Astrocyte (in vitro differentiated cells and primary cell): ENCODE measurements at regions not wholly inside any gene's neighbourhood (a gene's known extent, or its start where the extent isn't known, plus 50 kb on each side); places are given as distances from the start of the nearest gene placed in this dataset.
A peak's percentile ranks its signal among the peaks of the same experiment; 100 is the strongest.

Experiments used
- DNase-seq: peaks from one replicate; pipeline ENCODE4 v3.0.0-alpha.2; 2010; ENCODE audit warnings: low read depth
- FAIRE-seq: peaks from 2 replicates; lab custom pipeline; 2011; peaks lifted over from hg19 to GRCh38; lab: Jason Lieb, UNC
- H2AFZ ChIP-seq: 2 replicates; pipeline ENCODE4 v1.6.0; 2012; ENCODE audit warnings: low read depth, low read length, inconsistent platforms
- H3K27ac ChIP-seq: 2 replicates; pipeline ENCODE4 v1.5.1; 2011; ENCODE audit warnings: low read depth, low read length, inconsistent platforms
- H3K27me3 ChIP-seq: 2 replicates; pipeline ENCODE4 v1.6.0; 2011; ENCODE audit warnings: low read length, inconsistent platforms; ENCODE audit not compliant: insufficient read depth
- H3K36me3 ChIP-seq: 2 replicates; pipeline ENCODE4 v1.5.1; 2011; ENCODE audit warnings: low read length, inconsistent platforms; ENCODE audit not compliant: insufficient read depth
- H3K4me1 ChIP-seq: 2 replicates; pipeline ENCODE4 v1.5.1; 2011; ENCODE audit warnings: low read length, inconsistent platforms; ENCODE audit not compliant: insufficient read depth
- H3K4me2 ChIP-seq: 2 replicates; pipeline ENCODE4 v1.6.0; 2012; ENCODE audit warnings: low read length, inconsistent platforms
- H3K4me3 ChIP-seq: 2 replicates; pipeline ENCODE4 v1.5.1; 2011; ENCODE audit warnings: low read depth, mild to moderate bottlenecking, low read length, inconsistent platforms; ENCODE audit not compliant: insufficient read depth
- H3K79me2 ChIP-seq: 2 replicates; pipeline ENCODE4 v1.6.0; 2012; ENCODE audit warnings: mild to moderate bottlenecking, low read length, inconsistent platforms; ENCODE audit not compliant: insufficient read depth
- H3K9ac ChIP-seq: 2 replicates; pipeline ENCODE4 v1.6.0; 2012; ENCODE audit warnings: mild to moderate bottlenecking, low read length, inconsistent platforms
- H3K9me3 ChIP-seq: 2 replicates; pipeline ENCODE4 v1.5.1; 2012; ENCODE audit warnings: low read depth, mild to moderate bottlenecking, low read length, inconsistent platforms; ENCODE audit not compliant: insufficient read depth
- H4K20me1 ChIP-seq: 2 replicates; pipeline ENCODE4 v1.6.0; 2012; ENCODE audit warnings: low read length, inconsistent platforms; ENCODE audit not compliant: insufficient read depth
- H3K27ac Mint-ChIP-seq: one replicate; pipeline ENCODE4 v1.8.0; 2021; ENCODE audit warnings: mild to moderate bottlenecking, mixed read lengths; ENCODE audit not compliant: unreplicated experiment
- H3K27me3 Mint-ChIP-seq: one replicate; pipeline ENCODE4 v1.8.0; 2021; ENCODE audit warnings: low read depth, mixed read lengths; ENCODE audit not compliant: unreplicated experiment
- H3K36me3 Mint-ChIP-seq: one replicate; pipeline ENCODE4 v1.8.0; 2021; ENCODE audit warnings: low read depth, mixed read lengths; ENCODE audit not compliant: unreplicated experiment
- H3K4me1 Mint-ChIP-seq: one replicate; pipeline ENCODE4 v1.8.0; 2021; ENCODE audit warnings: low read depth, mixed read lengths; ENCODE audit not compliant: unreplicated experiment
- H3K4me3 Mint-ChIP-seq: one replicate; pipeline ENCODE4 v1.8.0; 2021; ENCODE audit warnings: mild to moderate bottlenecking, moderate library complexity, mixed read lengths; ENCODE audit not compliant: unreplicated experiment
- H3K9me3 Mint-ChIP-seq: one replicate; pipeline ENCODE4 v1.8.0; 2021; ENCODE audit warnings: mild to moderate bottlenecking, mixed read lengths; ENCODE audit not compliant: unreplicated experiment
- EZH2 ChIP-seq: IDR thresholded peaks from 2 replicates; pipeline ENCODE4 v1.6.1; 2012; ENCODE audit warnings: mild to moderate bottlenecking, low read length, inconsistent platforms; ENCODE audit not compliant: insufficient read depth
- TF ChIP-seq, protein P1 (sequence below): IDR thresholded peaks from 2 replicates; pipeline ENCODE4 v1.5.1; 2011; ENCODE audit warnings: low read depth, mild to moderate bottlenecking, inconsistent platforms, low read length, moderate library complexity; ENCODE audit not compliant: insufficient read depth

DNA sequence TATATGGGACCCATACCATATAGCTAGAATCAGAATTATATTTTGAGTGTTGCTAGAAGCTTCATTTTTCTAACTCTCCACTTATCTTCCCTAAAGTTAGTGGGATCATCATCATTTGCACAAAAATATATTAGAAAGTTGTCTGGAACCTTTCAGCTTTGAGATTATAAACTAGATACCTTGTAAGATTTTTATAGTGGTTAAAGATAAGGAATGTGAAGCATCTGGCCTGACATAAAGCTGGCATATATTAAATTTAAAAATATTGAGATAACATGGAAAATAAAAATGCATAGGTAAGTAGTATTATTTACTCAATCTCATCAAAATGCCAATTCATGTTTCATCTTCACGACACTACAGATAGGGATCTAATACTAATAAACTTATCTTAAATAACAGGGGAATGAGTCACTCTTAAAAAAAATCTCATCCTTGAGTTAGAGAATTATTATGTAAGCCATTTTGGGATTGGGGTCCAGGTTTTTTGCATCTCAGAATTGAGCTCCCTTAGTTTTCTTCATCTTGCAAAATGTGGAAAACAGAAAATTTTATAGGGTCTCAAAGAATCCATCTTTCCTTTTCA lies 318.5 kb downstream of the KCNC2 start:
- no peak for FAIRE-seq

DNA sequence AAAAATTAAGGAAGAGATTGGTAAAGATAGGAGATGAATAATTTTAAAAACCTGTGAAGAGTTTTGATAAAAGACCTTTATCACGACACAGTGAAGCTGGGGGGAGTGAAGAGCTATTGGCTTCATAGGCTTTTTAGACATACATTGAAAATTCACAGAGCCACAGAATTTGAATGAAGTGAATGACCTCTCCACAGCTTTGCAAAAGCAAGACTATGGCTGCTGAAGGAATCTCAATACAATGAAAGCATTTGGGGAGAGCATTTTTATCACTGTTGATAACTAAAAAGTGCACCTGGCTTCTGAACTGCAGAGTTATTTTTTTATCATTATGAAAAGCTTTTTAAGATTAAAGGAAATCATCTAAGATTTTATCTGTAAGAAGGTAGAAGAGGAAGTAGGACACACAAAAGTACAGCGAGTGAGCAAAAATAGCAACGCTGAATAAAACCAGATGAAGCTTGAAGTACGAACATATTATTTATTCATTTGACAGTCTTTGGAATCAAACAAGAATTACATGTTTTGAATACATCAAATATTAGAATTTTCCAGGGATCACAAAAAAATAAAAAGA lies 317.5 kb downstream of the KCNC2 start:
- Mint-ChIP-seq H3K36me3 (no peaks in the 10 kb centered on the region), H3K9me3 (no peaks in the 10 kb centered on the region), H3K4me1 (peaks cover 22% of the 10 kb centered on the region), H3K27me3 (no peaks in the 10 kb centered on the region), H3K4me3 (no peak overlapping the region), H3K27ac (no peak overlapping the region)
- Histone ChIP-seq H3K4me2 (no peak overlapping the region), H3K4me1 (peaks cover 20% of the 10 kb centered on the region), H3K9me3 (no peaks in the 10 kb centered on the region), H3K27me3 (no peaks in the 10 kb centered on the region), H3K36me3 (no peaks in the 10 kb centered on the region), H3K4me3 (no peak overlapping the region), H3K9ac (no peak overlapping the region), H3K27ac (no peak overlapping the region), H4K20me1 (no peaks in the 10 kb centered on the region), H2AFZ (no peak overlapping the region), H3K79me2 (no peaks in the 10 kb centered on the region)
- no peak for FAIRE-seq
- TF ChIP-seq, protein P1, sequence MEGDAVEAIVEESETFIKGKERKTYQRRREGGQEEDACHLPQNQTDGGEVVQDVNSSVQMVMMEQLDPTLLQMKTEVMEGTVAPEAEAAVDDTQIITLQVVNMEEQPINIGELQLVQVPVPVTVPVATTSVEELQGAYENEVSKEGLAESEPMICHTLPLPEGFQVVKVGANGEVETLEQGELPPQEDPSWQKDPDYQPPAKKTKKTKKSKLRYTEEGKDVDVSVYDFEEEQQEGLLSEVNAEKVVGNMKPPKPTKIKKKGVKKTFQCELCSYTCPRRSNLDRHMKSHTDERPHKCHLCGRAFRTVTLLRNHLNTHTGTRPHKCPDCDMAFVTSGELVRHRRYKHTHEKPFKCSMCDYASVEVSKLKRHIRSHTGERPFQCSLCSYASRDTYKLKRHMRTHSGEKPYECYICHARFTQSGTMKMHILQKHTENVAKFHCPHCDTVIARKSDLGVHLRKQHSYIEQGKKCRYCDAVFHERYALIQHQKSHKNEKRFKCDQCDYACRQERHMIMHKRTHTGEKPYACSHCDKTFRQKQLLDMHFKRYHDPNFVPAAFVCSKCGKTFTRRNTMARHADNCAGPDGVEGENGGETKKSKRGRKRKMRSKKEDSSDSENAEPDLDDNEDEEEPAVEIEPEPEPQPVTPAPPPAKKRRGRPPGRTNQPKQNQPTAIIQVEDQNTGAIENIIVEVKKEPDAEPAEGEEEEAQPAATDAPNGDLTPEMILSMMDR: no peak
- TF ChIP-seq EZH2: no peak
- no peak for DNase-seq

More for the DNA sequence above, 318.5 kb downstream of the KCNC2 start:
- H3K27me3 ChIP-seq: no peaks in the 10 kb centered on the region
- no peak overlapping the region for H3K4me3 ChIP-seq
- no peaks in the 10 kb centered on the region for H3K36me3 Mint-ChIP-seq
- peaks cover 20% of the 10 kb centered on the region for H3K4me1 ChIP-seq
- H3K4me1 Mint-ChIP-seq: peaks cover 22% of the 10 kb centered on the region
- DNase-seq: no peak
- H3K9me3 ChIP-seq: no peaks in the 10 kb centered on the region
- no peaks in the 10 kb centered on the region for H3K9me3 Mint-ChIP-seq
- H3K36me3 ChIP-seq: no peaks in the 10 kb centered on the region
- no peak overlapping the region for H2AFZ ChIP-seq
- no peak overlapping the region for H3K27ac Mint-ChIP-seq
- H3K4me2 ChIP-seq: no peak overlapping the region
- H3K4me3 Mint-ChIP-seq: no peak overlapping the region
- H3K9ac ChIP-seq: no peak overlapping the region
- no peaks in the 10 kb centered on the region for H4K20me1 ChIP-seq
- no peaks in the 10 kb centered on the region for H3K79me2 ChIP-seq
- TF ChIP-seq, protein P1: no peak
- TF ChIP-seq EZH2: no peak
- H3K27ac ChIP-seq: no peak overlapping the region
- H3K27me3 Mint-ChIP-seq: no peaks in the 10 kb centered on the region

DNA sequence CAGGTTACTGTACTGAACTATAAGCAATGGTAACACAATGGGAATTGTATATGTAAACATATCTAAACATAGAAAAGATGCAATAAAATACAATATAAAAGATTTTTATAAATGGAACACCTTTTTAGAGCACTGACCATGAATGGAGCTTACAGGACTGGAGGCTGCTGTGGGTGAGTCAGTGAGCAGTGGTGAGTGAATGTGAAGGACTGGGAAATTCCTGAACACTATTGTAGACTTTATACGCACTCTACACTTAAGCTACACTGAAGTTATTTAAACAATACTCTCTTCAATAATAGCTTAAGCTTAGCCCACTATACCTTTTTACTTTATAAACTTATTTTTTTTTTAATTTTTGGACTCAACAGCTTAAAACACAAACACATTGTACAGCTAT lies 313.5 kb downstream of the KCNC2 start:
- Mint-ChIP-seq H3K9me3 (no peaks in the 10 kb centered on the region), H3K27ac (no peak overlapping the region), H3K36me3 (no peaks in the 10 kb centered on the region), H3K27me3 (no peaks in the 10 kb centered on the region), H3K4me3 (no peak overlapping the region), H3K4me1 (peaks cover 4% of the 10 kb centered on the region)
- no peak for TF ChIP-seq EZH2
- TF ChIP-seq, protein P1: no peak
- FAIRE-seq: no peak
- no peak overlapping the region for H3K4me3 ChIP-seq
- H3K4me2 ChIP-seq: no peak overlapping the region
- no peaks in the 10 kb centered on the region for H3K9me3 ChIP-seq
- no peaks in the 10 kb centered on the region for H3K27me3 ChIP-seq
- peak; percentile 35 for DNase-seq
- no peaks in the 10 kb centered on the region for H3K36me3 ChIP-seq
- H2AFZ ChIP-seq: no peak overlapping the region
- no peaks in the 10 kb centered on the region for H4K20me1 ChIP-seq
- no peaks in the 10 kb centered on the region for H3K4me1 ChIP-seq
- H3K9ac ChIP-seq: no peak overlapping the region
- H3K27ac ChIP-seq: no peak overlapping the region
- no peaks in the 10 kb centered on the region for H3K79me2 ChIP-seq
